AG20443 (cell line): ENCODE measurements at regions not wholly inside any gene's neighbourhood (a gene's known extent, or its start where the extent isn't known, plus 50 kb on each side); places are given as distances from the start of the nearest gene placed in this dataset.
"Not testable (repeated sequence)": the region's sequence is repeated elsewhere in the genome, so short reads cannot be mapped to it uniquely, and the experiment has no call there.

Source experiments
- DNase-seq: peaks from one replicate; pipeline ENCODE4 v3.0.0; 2012; ENCODE audit warnings: low spot score, mixed read lengths

GRCh38 chr17:71089431-71089830 lies 920.1 kb downstream of the KCNJ2 start:
- DNase-seq: no peak

- no peak for DNase-seq
These were observed 928.7 kb downstream of the KCNJ2 start for GRCh38 chr17:71098071-71098470.

GRCh38 chr17:71099003-71099714 lies 929.8 kb downstream of the KCNJ2 start:
- DNase-seq: no peak

DNA sequence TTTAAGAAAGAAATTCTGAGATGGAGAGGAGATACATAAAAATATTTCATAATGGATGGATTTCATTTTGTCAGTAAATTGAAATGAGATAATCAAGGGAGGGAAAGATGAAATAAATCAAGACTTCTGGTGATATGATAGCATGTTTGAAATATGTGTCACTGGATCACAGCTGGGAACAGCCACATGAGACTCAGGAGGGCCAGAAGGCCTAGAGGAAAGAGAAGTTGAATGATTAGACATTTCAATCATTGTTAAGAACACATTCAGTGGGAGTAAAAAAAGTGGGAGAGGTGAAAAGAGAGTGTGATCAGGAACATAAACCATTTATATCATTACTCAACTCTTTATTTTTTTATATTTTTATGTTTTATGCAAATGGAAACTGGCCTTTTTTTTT lies 933.4 kb downstream of the KCNJ2 start:
- no peak for DNase-seq

DNA sequence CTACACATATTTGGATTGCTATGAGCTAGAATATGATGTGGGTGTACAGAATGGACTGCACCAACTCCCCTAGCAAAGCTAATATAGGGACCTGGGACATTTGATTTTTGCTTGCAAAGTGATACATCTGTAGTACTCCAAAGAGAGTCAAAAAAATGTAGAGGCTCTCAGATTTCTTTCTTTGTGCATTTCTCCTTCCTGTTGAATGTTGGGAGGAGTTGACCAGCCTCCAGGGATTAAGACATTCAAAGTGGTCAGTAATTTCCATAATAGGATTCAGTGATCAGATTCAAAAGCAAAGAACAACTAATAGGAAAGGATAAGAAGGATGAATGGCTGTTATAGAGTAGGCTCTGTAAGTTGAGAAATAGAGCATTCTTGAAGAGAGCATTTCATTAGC lies 934.9 kb downstream of the KCNJ2 start:
- no peak for DNase-seq

GRCh38 chr17:71106056-71106455 lies 936.7 kb downstream of the KCNJ2 start:
- not testable (repeated sequence) for DNase-seq

GRCh38 chr17:71107136-71107535 lies 937.8 kb downstream of the KCNJ2 start:
- no peak for DNase-seq

DNA sequence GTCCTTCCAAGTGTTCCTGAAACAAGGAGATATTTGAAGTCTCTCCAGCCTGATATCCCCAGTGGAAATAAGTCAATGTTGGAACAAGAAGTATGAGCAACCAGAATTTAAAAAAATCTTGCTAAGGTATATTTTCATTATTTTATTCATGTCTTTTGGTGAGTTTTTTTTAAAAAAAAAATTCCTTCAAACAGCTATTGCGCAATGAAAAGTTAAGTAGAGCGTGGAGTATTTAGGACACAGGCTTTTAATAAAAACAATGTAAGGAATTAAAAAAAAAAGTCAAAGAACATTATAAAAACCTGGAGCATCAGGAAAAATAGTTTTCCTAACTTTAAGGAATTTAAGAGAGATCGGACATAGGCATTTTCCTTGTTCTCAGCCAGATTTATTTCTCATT lies 940.4 kb downstream of the KCNJ2 start:
- DNase-seq: no peak

DNA sequence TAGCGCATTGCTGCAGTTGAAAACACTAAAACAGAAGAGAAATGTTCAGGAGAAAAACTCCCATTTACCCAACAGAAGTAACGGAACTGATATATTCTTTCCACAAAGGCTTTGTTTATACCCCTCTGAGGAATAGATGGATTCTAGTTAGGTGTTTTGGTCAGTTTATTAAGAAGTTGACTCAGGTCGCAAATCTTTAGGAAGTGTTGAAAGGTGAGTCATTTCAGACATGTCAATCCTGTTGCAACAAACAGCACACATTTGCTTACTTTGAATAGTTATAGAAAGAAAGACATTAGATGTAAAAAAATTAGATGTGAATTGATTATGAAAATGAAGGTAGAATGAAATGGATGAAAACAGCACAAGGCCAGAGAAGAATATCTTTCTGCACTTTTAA lies 941.0 kb downstream of the KCNJ2 start:
- DNase-seq: no peak

DNA sequence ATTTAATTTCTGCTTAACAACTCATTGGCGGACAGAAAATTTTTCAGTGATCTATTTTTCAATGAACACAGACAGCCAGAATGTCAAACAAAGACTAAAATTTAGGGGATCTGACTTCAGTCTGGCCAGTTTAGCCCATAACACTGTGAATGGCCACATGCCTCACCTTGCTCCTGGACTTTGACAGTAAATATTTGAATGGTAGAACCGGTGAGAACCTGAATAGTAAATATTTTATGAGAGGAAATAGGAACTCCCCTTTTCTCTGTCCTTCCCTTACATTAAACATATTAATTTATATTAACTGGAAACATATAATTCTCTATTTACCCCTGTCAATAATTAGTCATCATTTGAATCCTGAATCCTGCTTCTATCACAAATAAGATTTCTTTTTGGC lies 942.1 kb downstream of the KCNJ2 start:
- no peak for DNase-seq

DNA sequence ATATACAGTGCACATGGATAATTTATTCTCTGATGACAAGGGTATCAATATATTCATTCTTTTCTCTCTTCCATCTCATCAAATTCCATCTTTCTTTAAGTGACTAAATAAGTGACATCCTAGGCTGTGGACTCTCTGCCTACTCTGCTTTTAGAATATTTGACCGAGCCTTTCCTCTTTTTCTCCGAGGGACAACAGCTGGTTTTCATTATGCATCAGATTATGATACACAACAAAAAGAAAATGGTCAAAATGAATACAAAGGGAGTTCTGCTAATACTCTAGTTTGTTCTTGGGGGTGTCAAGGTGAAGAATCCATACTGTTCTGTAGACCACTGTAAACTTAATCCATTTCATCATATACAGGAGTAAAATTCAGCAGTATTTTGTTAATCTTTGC lies 942.6 kb downstream of the KCNJ2 start:
- DNase-seq: peak; percentile 12

- DNase-seq: no peak
These were observed 944.0 kb downstream of the KCNJ2 start for GRCh38 chr17:71113347-71113746.

GRCh38 chr17:71114911-71115668 lies 945.8 kb downstream of the KCNJ2 start:
- DNase-seq: no peak

DNA sequence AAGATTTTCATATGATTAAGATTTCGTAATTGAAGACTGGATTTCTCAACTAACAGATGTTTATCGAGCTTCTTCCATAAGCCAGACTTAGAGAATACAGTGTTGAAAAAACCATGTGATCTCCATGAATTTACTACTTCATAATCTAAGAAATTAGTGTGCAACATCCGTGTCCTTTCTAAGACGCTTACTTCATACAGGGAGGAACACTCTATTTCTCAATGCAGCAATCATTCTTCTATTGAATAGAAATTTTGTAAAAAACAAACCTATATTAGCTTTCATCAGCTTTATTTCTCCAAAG lies 946.3 kb downstream of the KCNJ2 start:
- peak; percentile 17 for DNase-seq

- DNase-seq: no peak
These were observed 948.1 kb downstream of the KCNJ2 start for GRCh38 chr17:71117466-71117865.

DNA sequence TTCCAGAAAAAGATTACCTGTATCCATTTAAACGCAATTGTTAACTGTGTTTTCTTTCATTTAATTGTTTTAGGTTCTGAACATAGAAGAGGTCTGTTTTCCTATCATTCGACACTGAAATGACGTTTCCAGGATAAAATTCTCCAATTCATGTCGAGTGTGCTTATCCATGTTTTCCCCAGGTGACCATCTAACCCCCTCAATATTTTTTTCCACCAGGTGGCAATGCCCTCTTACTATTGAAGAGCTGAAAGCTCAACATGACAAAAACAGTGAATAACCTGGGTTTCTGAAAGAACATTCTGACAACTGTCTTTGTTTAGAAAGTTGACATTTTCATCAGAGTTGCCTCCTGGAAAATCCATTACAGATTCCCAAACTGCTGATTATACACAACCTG lies 948.7 kb downstream of the KCNJ2 start:
- DNase-seq: no peak

DNA sequence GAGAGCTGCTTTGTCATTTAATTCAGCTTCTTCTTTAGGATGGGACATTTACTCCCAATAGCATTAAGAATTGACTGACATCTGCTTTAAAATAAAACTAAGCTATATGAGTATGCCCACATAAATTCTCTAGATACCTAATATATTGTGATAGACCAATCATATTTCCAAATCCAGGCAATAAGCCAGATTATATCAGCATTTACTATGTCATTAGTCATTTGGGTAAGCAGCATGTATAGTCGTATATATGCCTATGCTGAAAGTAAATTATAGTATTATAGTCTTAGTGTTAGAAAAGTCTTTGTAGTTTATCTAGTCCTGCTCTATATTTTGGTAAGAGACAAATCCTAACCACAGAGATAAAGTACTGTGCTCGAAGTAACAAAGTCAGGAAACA lies 958.1 kb downstream of the KCNJ2 start:
- DNase-seq: no peak

GRCh38 chr17:71142333-71142732 lies 973.0 kb downstream of the KCNJ2 start:
- no peak for DNase-seq

DNA sequence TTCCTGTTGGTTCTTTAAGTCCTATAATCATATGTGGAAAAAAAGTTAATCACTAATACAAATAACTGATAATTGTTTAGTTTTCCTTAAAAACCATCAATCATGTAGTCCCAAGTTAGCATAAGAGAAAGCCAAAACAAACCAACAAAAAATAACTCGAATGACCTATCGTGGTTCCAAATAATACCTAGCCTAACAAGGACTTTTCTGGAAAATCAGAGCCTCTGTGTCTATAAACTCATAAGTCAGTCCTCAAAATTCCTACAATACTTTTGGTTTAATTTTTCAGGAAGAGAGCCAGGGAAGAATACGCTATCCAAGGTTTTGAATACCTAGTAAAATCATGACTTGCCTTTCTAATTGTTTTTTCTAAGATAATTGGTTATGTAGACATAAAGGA lies 975.3 kb upstream of the SOX9 start:
- DNase-seq: no peak

GRCh38 chr17:71147906-71148305 lies 972.9 kb upstream of the SOX9 start:
- DNase-seq: no peak

DNA sequence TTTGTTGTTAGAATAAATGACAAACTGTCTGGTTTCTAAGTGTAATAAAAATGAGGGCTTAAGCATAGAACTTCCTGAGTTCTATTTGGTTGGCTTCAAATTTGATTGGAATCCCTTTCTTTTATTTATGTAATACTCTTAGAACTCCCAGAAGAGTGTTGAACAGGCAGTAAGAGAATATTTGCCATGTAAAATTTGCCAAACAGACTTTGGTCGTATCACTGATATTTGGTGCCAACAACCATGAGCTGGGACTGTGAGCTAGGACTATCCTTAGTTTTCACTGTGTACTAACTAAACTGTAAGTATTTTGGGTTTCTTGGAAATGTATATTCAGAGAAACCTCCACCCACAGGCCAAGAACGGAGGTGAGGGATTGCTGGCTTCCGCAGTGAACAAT lies 971.2 kb upstream of the SOX9 start:
- DNase-seq: no peak

- no peak for DNase-seq
These were observed 963.5 kb upstream of the SOX9 start for GRCh38 chr17:71157297-71157696.

DNA sequence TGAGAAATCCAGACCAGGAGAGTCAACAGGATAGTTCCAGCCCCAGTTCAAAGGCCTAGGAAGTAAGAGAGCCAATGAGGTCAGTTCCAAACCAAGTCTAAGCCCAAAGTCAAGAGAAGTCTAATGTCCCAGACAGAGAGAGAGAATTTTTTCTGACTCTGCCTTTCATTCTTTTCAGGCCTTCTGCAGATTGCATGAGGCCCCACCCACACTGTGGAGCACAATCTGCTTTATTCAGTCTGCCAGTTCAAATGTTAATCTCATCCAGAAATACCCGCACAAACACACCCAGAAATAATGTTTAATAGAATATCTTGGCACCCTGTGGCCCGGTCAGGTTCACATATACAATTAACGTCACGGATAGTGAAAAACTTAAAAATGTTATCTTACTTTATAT lies 962.4 kb upstream of the SOX9 start:
- no peak for DNase-seq
